H9 (cell line): ENCODE measurements at regions not wholly inside any gene's neighbourhood (a gene's known extent, or its start where the extent isn't known, plus 50 kb on each side); places are given as distances from the start of the nearest gene placed in this dataset.

Experiments used
- DNase-seq: peaks from one replicate; pipeline ENCODE4 v3.0.0-alpha.2; 2017
- H2AFZ ChIP-seq: one replicate; pipeline ENCODE4 v1.6.1; 2013; ENCODE audit warnings: mild to moderate bottlenecking, low read length, control low read depth, moderate library complexity
- H2AK5ac ChIP-seq: 2 replicates; pipeline ENCODE4 v1.6.1; 2013; ENCODE audit warnings: low read length, control low read depth, mixed read lengths; ENCODE audit not compliant: insufficient read length
- H2BK120ac ChIP-seq: one replicate; pipeline ENCODE4 v1.6.1; 2013; ENCODE audit warnings: low read depth, mild to moderate bottlenecking, low read length, control low read depth, inconsistent platforms; ENCODE audit not compliant: poor library complexity, severe bottlenecking
- H2BK12ac ChIP-seq: 2 replicates; pipeline ENCODE4 v1.6.1; 2013; ENCODE audit warnings: low read length, control low read depth, mixed read lengths, low read depth; ENCODE audit not compliant: insufficient read length
- H2BK15ac ChIP-seq: 2 replicates; pipeline ENCODE4 v1.6.1; 2013; ENCODE audit warnings: low read depth, low read length, control low read depth
- H2BK20ac ChIP-seq: one replicate; pipeline ENCODE4 v1.6.1; 2013; ENCODE audit warnings: low read depth, mild to moderate bottlenecking, low read length, control low read depth, inconsistent platforms; ENCODE audit not compliant: poor library complexity, severe bottlenecking
- H2BK5ac ChIP-seq: 2 replicates; pipeline ENCODE4 v1.6.1; 2013; ENCODE audit warnings: low read length, control low read depth, mixed read lengths; ENCODE audit not compliant: insufficient read length
- H3K14ac ChIP-seq: 2 replicates; pipeline ENCODE4 v1.6.1; 2013; ENCODE audit warnings: low read length, control low read depth; ENCODE audit not compliant: insufficient read depth
- H3K18ac ChIP-seq: 2 replicates; pipeline ENCODE4 v1.6.1; 2013; ENCODE audit warnings: low read depth, mild to moderate bottlenecking, mixed read lengths, low read length, control low read depth; ENCODE audit not compliant: insufficient read length
- H3K23ac ChIP-seq: 2 replicates; pipeline ENCODE4 v1.6.1; 2013; ENCODE audit warnings: low read length, control low read depth, mixed read lengths, low read depth; ENCODE audit not compliant: insufficient read length
- H3K23me2 ChIP-seq: 2 replicates; pipeline ENCODE4 v1.6.1; 2013; ENCODE audit warnings: low read depth, mild to moderate bottlenecking, mixed read lengths, low read length, control low read depth; ENCODE audit not compliant: insufficient read length, poor library complexity, severe bottlenecking
- H3K27ac ChIP-seq: 2 replicates; pipeline ENCODE4 v1.5.1; 2013; ENCODE audit warnings: low read length, control low read depth, mixed read lengths, low read depth; ENCODE audit not compliant: insufficient read length
- H3K27me3 ChIP-seq: 2 replicates; pipeline ENCODE4 v1.6.1; 2013; ENCODE audit warnings: low read length, control low read depth, inconsistent platforms; ENCODE audit not compliant: insufficient read depth
- H3K4ac ChIP-seq: 2 replicates; pipeline ENCODE4 v1.6.1; 2013; ENCODE audit warnings: low read depth, mild to moderate bottlenecking, control low read depth, inconsistent platforms, low read length, moderate library complexity
- H3K4me1 ChIP-seq: 2 replicates; pipeline ENCODE4 v1.6.1; 2013; ENCODE audit warnings: low read length, control low read depth, inconsistent platforms; ENCODE audit not compliant: insufficient read depth
- H3K4me2 ChIP-seq: 2 replicates; pipeline ENCODE4 v1.6.1; 2013; ENCODE audit warnings: low read length, control low read depth, mixed read lengths; ENCODE audit not compliant: insufficient read length, insufficient read depth
- H3K56ac ChIP-seq: 2 replicates; pipeline ENCODE4 v1.6.1; 2013; ENCODE audit warnings: low read depth, mild to moderate bottlenecking, mixed read lengths, low read length, control low read depth; ENCODE audit not compliant: insufficient read length
- H3K79me1 ChIP-seq: 2 replicates; pipeline ENCODE4 v1.6.1; 2013; ENCODE audit warnings: low read depth, mild to moderate bottlenecking, moderate library complexity, low read length, control low read depth, inconsistent platforms; ENCODE audit not compliant: insufficient read depth, poor library complexity, severe bottlenecking
- H3K79me2 ChIP-seq: 2 replicates; pipeline ENCODE4 v1.6.1; 2013; ENCODE audit warnings: low read length, control low read depth, inconsistent platforms; ENCODE audit not compliant: insufficient read depth
- H3K9ac ChIP-seq: 2 replicates; pipeline ENCODE4 v1.6.1; 2013; ENCODE audit warnings: low read length, control low read depth, mixed read lengths; ENCODE audit not compliant: insufficient read length; ENCODE audit errors: extremely low read depth
- H3K9me3 ChIP-seq: one replicate; pipeline ENCODE4 v1.6.1; 2013; ENCODE audit warnings: low read depth, low read length, inconsistent platforms; ENCODE audit not compliant: control insufficient read depth
- H3T11ph ChIP-seq: one replicate; pipeline ENCODE4 v1.6.1; 2013; ENCODE audit warnings: mild to moderate bottlenecking, low read length, control low read depth, inconsistent platforms
- H4K20me1 ChIP-seq: one replicate; pipeline ENCODE4 v1.6.1; 2013; ENCODE audit not compliant: control insufficient read depth, insufficient read length, insufficient read depth
- H4K5ac ChIP-seq: 2 replicates; pipeline ENCODE4 v1.6.1; 2013; ENCODE audit warnings: low read depth, mild to moderate bottlenecking, mixed read lengths, low read length, control low read depth; ENCODE audit not compliant: insufficient read length
- H4K8ac ChIP-seq: replicated peaks from 2 replicates; pipeline ENCODE4 v1.6.1; 2013; ENCODE audit warnings: low read length, control low read depth, mixed read lengths, low read depth; ENCODE audit not compliant: insufficient read length
- H4K91ac ChIP-seq: 2 replicates; pipeline ENCODE4 v1.6.1; 2013; ENCODE audit warnings: low read depth, mild to moderate bottlenecking, moderate library complexity, mixed read lengths, low read length, control low read depth; ENCODE audit not compliant: insufficient read length
- H3K27ac Mint-ChIP-seq, 3 experiments: 2 replicates in 2 of 3; 3 replicates in 1 of 3; pipeline ENCODE4 v1.8.0; 2020 to 2021; ENCODE audit warnings: mixed read lengths in 3 of 3, mild to moderate bottlenecking in 1 of 3, moderate library complexity in 1 of 3
- H3K27me3 Mint-ChIP-seq: 2 replicates; pipeline ENCODE4 v1.8.0; 2021; ENCODE audit warnings: low read depth, mild to moderate bottlenecking, moderate library complexity, mixed read lengths
- H3K36me3 Mint-ChIP-seq, 3 experiments: 2 replicates in 2 of 3; 3 replicates in 1 of 3; pipeline ENCODE4 v1.8.0; 2020 to 2021; ENCODE audit warnings: low read depth in 3 of 3, mixed read lengths in 3 of 3; ENCODE audit not compliant: insufficient read depth in 1 of 3
- H3K4me1 Mint-ChIP-seq, 2 experiments: 2 replicates each; pipeline ENCODE4 v1.8.0; 2020; ENCODE audit warnings: mixed read lengths in 2 of 2
- H3K4me3 Mint-ChIP-seq, 2 experiments: 2 replicates in 1 of 2; 3 replicates in 1 of 2; pipeline ENCODE4 v1.8.0; 2020 to 2021; ENCODE audit warnings: mild to moderate bottlenecking in 2 of 2, mixed read lengths in 2 of 2, moderate library complexity in 1 of 2
- H3K9me3 Mint-ChIP-seq, 2 experiments: 2 replicates in 1 of 2; 3 replicates in 1 of 2; pipeline ENCODE4 v1.8.0; 2020; ENCODE audit warnings: mild to moderate bottlenecking in 2 of 2, mixed read lengths in 2 of 2, moderate library complexity in 1 of 2
- WGBS: extraction: QIAGEN DNeasy Blood & Tissue Kit; methylation state at CpG from one replicate; pipeline ENCODE4 v1.1.7; 2013; ENCODE audit warnings: missing lambda C conversion rate, low lambda C conversion rate, mixed read lengths; ENCODE audit not compliant: insufficient read length; ENCODE audit errors: extremely low coverage; 5-methylcytosine and 5-hydroxymethylcytosine counted together
- TF ChIP-seq, protein P1 (sequence below): fragments of 200-600 bp; sonication (generic); conservative IDR thresholded peaks from 3 replicates; pipeline ENCODE4 v1.8.0; 2021; ENCODE audit warnings: antibody characterized with exemption, mild to moderate bottlenecking

DNA sequence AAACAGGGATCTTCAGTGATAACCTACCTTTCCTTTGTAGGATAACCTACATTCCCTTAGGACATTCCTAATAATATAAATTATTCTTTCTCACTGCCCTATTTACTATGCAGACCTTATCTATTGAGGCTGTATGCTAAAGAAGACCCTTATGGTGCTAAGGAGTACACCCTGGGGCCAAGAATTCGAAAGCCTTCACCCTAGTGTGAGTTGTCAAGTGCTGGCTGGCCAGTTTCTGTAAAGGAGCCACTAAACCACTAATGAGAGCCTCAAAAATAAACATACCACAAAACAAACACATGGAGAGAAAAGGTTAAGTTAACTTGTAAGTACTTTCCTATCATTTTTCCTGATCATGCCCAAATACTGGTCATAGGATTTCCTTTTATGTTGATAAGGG is 315.0 kb upstream of the CAMK1G start:
- Histone ChIP-seq H2BK15ac (no peak overlapping the region), H3K4me1 (no peaks in the 10 kb centered on the region), H2BK5ac (no peak overlapping the region), H3K23me2 (no peaks in the 10 kb centered on the region), H3K4me2 (no peak overlapping the region), H3T11ph (no peak overlapping the region), H3K79me1 (no peaks in the 10 kb centered on the region), H2AK5ac (no peak overlapping the region), H3K27me3 (no peaks in the 10 kb centered on the region), H3K9ac (no peak overlapping the region), H3K14ac (no peak overlapping the region), H3K27ac (no peak overlapping the region), H2AFZ (no peak overlapping the region), H3K56ac (no peak overlapping the region), H3K9me3 (no peaks in the 10 kb centered on the region), H4K91ac (no peak overlapping the region), H2BK20ac (no peak overlapping the region), H4K5ac (no peak overlapping the region), H4K20me1 (no peaks in the 10 kb centered on the region), H3K23ac (no peak overlapping the region), H3K4ac (no peak overlapping the region), H3K18ac (no peak overlapping the region), H4K8ac (no peak overlapping the region), H2BK120ac (no peak overlapping the region), H3K79me2 (no peaks in the 10 kb centered on the region), H2BK12ac (no peak overlapping the region)
- Mint-ChIP-seq H3K4me3 (no peak overlapping the region), H3K4me1 (peaks cover 4 to 7% of the 10 kb centered on the region in 2 experiments), H3K27ac (no peak overlapping the region), H3K27me3 (no peaks in the 10 kb centered on the region), H3K9me3 (no peaks in the 10 kb centered on the region; a peak in 1 of 5 replicates), H3K36me3 (no peaks in the 10 kb centered on the region)
- WGBS = no CpG with 5 or more reads among the region's 1 CpG
- TF ChIP-seq, protein P1, sequence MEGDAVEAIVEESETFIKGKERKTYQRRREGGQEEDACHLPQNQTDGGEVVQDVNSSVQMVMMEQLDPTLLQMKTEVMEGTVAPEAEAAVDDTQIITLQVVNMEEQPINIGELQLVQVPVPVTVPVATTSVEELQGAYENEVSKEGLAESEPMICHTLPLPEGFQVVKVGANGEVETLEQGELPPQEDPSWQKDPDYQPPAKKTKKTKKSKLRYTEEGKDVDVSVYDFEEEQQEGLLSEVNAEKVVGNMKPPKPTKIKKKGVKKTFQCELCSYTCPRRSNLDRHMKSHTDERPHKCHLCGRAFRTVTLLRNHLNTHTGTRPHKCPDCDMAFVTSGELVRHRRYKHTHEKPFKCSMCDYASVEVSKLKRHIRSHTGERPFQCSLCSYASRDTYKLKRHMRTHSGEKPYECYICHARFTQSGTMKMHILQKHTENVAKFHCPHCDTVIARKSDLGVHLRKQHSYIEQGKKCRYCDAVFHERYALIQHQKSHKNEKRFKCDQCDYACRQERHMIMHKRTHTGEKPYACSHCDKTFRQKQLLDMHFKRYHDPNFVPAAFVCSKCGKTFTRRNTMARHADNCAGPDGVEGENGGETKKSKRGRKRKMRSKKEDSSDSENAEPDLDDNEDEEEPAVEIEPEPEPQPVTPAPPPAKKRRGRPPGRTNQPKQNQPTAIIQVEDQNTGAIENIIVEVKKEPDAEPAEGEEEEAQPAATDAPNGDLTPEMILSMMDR = no peak
- no peak for DNase-seq
